Activated CD8-positive, alpha-beta memory T cell treated with anti-CD3 and anti-CD28 coated beads for 4 hours (primary cell): ENCODE measurements at regions not wholly inside any gene's neighbourhood (a gene's known extent, or its start where the extent isn't known, plus 50 kb on each side); places are given as distances from the start of the nearest gene placed in this dataset.
"Not testable (repeated sequence)": the region's sequence is repeated elsewhere in the genome, so short reads cannot be mapped to it uniquely, and the experiment has no call there.

Experiments used
- DNase-seq, 2 donors: peaks; one replicate each; pipeline ENCODE4 v3.0.0-alpha.2; 2020; ENCODE audit warnings: low read depth in 2 of 2

- DNase-seq = no peak
Observed at GRCh38 chr12:34097213-34097612, 74.9 kb downstream of the ALG10 start.

- no peak for DNase-seq
Observed at GRCh38 chr12:34105392-34105933, 83.2 kb downstream of the ALG10 start.

GRCh38 chr12:34106172-34106571 is 83.9 kb downstream of the ALG10 start:
- DNase-seq = no peak

GRCh38 chr12:34107016-34107415 is 84.7 kb downstream of the ALG10 start:
- no peak for DNase-seq

- no peak for DNase-seq
Observed at GRCh38 chr12:34107781-34108404, 85.6 kb downstream of the ALG10 start.

GRCh38 chr12:34108405-34108803 is 86.1 kb downstream of the ALG10 start:
- no peak for DNase-seq

- no peak for DNase-seq
Observed at GRCh38 chr12:34108967-34109366, 86.7 kb downstream of the ALG10 start.

GRCh38 chr12:34109390-34109789 is 87.1 kb downstream of the ALG10 start:
- DNase-seq = no peak

GRCh38 chr12:34109909-34110531 is 87.7 kb downstream of the ALG10 start:
- DNase-seq = not testable (repeated sequence)

GRCh38 chr12:34119366-34119765 is 97.1 kb downstream of the ALG10 start:
- DNase-seq = no peak

GRCh38 chr12:34121360-34121759 is 99.1 kb downstream of the ALG10 start:
- no peak for DNase-seq

GRCh38 chr12:34123092-34123491 is 100.8 kb downstream of the ALG10 start:
- DNase-seq = peak in 1 of 2 donors; percentile 11

GRCh38 chr12:34124608-34125007 is 102.3 kb downstream of the ALG10 start:
- DNase-seq = no peak

- no peak for DNase-seq
Observed at GRCh38 chr12:34126239-34126641, 103.9 kb downstream of the ALG10 start.

- no peak for DNase-seq
Observed at GRCh38 chr12:34126805-34127204, 104.5 kb downstream of the ALG10 start.

GRCh38 chr12:34127379-34127778 is 105.1 kb downstream of the ALG10 start:
- not testable (repeated sequence) for DNase-seq

- DNase-seq = no peak
Observed at GRCh38 chr12:34142430-34142829, 120.1 kb downstream of the ALG10 start.

GRCh38 chr12:34151019-34151418 is 128.7 kb downstream of the ALG10 start:
- no peak for DNase-seq

GRCh38 chr12:34163443-34163842 is 141.1 kb downstream of the ALG10 start:
- DNase-seq = no peak

GRCh38 chr12:34166427-34167060 is 144.2 kb downstream of the ALG10 start:
- DNase-seq = no peak

GRCh38 chr12:34168507-34168906 is 146.2 kb downstream of the ALG10 start:
- not testable (repeated sequence) for DNase-seq

- DNase-seq = no peak
Observed at GRCh38 chr12:34186492-34186891, 164.2 kb downstream of the ALG10 start.

- no peak for DNase-seq
Observed at GRCh38 chr12:34188974-34189373, 166.7 kb downstream of the ALG10 start.
